ENCODE measurements at regions not wholly inside any gene's neighbourhood (a gene's known extent, or its start where the extent isn't known, plus 50 kb on each side); places are given as distances from the start of the nearest gene placed in this dataset.

DNA sequence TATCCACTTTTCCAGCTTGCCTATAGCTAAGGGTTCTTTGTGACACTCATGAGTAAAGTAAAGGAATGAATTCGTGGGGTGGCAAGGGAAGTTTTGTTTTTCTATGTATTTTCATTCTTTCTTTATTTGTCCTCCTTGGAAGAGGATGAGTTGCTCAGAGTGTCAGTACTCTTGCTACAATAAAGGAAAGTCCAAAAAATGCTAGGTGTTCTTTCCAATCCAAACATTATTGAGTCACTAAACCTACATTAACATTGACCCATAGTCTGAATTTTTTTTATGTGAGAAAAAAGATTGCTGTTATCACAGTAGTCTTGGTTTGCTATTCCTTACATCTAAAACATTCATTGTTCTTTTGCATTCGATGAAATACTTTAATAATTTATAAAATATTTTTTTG, 959.9 kb upstream of the ADGRL4 start:
- TF ChIP-seq, protein P1, sequence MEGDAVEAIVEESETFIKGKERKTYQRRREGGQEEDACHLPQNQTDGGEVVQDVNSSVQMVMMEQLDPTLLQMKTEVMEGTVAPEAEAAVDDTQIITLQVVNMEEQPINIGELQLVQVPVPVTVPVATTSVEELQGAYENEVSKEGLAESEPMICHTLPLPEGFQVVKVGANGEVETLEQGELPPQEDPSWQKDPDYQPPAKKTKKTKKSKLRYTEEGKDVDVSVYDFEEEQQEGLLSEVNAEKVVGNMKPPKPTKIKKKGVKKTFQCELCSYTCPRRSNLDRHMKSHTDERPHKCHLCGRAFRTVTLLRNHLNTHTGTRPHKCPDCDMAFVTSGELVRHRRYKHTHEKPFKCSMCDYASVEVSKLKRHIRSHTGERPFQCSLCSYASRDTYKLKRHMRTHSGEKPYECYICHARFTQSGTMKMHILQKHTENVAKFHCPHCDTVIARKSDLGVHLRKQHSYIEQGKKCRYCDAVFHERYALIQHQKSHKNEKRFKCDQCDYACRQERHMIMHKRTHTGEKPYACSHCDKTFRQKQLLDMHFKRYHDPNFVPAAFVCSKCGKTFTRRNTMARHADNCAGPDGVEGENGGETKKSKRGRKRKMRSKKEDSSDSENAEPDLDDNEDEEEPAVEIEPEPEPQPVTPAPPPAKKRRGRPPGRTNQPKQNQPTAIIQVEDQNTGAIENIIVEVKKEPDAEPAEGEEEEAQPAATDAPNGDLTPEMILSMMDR (IDR thresholded peaks at IDR 0.05 in 4 of 5, conservative IDR thresholded peaks at IDR 0.05 in 1 of 5): no peak
- TF ChIP-seq POLR2A (IDR thresholded peaks at IDR 0.05): no peak
